Cardiac septum (tissue), 1 donor: ENCODE measurements at regions not wholly inside any gene's neighbourhood (a gene's known extent, or its start where the extent isn't known, plus 50 kb on each side); places are given as distances from the start of the nearest gene placed in this dataset.

Source experiments
- DNase-seq: peaks from one replicate; pipeline ENCODE4 v3.0.0-alpha.2; 2020; ENCODE audit warnings: low spot score
- intact Hi-C: fragments of 100-400 bp; cut with DNase I; formaldehyde crosslinking; loops from one replicate; pipeline ENCODE4 v1.14.0; 2022
- donor health status: DM: no; HTN: no; CAD: no.

DNA sequence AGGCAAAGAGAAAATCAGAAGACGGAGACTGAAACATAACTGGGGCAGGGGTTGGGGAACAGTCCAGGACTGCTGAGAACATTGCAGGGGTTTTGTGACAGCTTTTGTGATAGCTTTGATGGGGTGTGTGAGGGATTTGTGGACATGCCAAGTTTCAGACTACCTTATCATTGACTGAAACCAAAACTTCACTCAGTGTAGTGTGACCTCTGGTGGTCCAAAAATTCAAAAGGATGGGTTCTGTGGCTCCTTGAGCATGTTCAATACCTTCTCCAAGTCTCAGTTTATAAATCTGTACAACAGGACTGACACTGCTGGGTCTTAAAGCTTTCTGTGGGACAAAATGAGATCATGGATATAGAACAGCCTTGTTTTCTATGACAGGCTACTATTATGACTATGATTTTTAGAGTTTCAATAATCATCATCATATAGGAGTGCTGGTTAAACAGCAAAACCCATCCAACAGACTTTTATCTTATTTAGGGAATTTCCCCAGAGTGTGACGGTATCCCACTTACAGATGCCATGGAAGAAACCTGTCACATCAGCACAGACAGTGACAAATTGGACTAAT is 259.2 kb upstream of the SLC14A2 start:
- DNase-seq, result no peak
- intact Hi-C loops, result no loop called here

DNA sequence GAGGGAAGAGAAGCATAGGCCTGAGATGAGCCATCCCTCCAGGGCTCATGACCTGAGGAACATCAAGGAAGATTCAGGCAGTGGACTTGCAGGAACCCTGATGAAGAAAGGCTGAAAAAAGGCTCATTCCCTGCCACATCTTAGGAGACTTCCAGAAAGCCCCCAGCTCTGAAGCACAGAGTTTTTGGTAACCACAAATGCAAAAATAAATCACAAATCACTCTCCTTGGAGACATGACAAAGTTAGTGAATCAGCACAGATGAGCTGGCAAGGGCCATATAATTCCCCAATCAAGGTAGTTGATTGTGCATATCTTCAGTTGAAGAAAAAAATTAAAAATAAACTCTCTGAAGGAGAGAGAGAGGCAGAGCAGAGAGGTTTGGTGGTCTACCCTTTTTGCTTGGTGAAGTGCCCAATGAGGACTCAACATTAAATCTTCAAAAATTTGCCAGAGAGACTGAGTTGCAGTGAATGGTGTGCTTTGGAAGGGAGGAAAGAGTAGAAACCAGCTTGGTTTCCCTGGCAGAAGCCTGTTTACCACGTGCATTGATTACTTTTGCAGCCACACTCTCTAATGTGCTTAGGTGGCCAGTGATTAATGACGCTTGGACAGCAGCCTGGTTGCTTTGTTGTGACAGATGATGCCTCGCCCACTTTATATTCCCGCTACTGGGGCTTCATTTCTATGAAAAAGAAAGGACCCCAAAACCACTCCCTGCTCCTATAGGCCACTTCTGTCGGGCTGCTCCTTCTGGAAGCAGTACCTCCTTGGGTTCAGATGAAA is 257.4 kb upstream of the SLC14A2 start:
- no peak for DNase-seq
- intact Hi-C loops, result no loop called here

DNA sequence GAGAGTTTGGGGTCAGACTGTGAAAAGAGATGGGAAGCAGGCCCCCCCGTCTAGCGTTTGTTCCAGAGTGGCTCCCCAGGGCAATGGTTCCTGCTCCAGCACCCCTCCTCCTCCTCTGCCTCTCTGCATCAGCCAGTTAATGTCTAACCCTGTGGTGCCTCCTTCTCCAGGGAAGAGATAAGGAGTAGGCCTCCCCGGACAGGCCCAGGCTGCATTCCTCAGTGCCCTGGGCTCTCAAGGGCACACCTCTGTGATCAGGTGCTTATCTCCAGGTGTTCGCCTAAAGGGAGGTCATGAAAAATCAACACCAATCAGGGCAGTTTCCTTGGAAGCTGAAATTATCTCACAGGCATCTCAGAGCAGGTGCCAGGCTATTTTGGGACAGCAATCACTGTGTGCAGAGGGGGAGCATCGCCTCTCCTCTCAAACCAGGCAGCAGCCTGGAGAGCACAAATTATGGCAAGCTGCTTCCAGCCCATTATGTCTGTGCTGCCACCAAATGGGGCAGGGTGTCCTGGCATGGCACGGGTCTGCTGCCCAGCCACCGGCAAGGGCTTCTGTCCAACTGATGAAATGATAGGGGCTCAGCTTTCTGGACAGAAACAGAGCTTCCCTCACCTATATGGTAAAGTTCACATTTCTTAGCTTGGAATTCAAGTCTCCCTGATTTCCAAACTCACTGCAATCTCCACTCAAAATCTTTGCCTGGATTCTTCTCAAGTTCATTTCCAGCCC is 255.8 kb upstream of the SLC14A2 start:
- no peak for DNase-seq

DNA sequence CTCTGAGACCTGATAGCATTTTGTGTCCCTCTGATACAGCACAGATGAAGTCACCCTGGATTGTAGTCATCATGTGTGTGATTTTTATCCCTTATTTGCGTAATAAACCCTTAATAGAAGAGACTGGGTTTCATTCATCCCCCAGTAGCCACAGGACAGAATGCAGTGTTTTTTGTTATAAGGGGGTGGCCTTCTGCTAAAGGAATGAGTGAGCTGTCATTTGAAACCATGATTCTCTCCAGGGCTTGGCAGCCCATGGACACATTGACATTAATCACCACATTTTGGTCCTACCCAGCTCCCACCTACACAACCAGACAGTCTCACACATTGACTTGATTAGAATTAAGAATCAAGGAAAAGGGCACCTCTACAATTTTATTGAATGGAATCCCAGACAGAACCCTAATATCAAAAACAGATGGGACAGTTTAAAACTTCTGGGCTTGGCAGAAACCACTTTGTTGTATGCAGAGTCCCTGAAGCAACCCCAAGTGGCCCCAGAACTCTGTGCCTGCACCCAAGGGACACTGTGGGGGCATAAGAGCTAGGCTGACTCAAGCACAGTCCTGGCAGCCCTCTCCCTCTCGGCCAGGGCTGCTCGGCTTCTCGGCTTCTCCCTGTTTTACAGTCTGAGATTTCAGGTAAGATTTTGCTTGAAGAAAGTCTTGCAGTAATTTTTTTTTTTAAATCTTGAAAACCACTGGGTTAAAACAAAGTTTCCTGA is 254.0 kb upstream of the SLC14A2 start:
- no peak for DNase-seq
- intact Hi-C loops, result no loop called here

More for the DNA sequence above, 255.8 kb upstream of the SLC14A2 start:
- intact Hi-C loops, result no loop called here

DNA sequence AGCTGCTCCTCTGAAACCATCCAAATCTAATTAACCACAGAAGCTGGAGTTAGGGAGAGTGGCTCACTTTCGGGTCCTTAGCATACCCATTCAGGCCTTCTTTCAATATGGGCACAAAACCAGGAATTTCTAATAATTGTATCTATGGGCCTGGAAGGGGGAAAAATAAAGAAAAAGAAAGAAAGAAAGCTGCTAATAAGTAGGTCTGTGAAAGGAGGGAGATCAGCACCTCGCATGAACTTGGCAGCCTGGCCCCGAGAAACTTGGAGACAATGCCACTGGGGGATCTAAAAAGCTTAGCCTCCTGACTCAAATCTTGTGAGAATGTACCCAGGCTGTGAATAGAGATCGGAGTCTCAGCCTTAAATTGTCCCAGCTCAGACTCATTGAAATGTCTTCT is 252.1 kb upstream of the SLC14A2 start:
- intact Hi-C loops, result no loop called here
- no peak for DNase-seq

DNA sequence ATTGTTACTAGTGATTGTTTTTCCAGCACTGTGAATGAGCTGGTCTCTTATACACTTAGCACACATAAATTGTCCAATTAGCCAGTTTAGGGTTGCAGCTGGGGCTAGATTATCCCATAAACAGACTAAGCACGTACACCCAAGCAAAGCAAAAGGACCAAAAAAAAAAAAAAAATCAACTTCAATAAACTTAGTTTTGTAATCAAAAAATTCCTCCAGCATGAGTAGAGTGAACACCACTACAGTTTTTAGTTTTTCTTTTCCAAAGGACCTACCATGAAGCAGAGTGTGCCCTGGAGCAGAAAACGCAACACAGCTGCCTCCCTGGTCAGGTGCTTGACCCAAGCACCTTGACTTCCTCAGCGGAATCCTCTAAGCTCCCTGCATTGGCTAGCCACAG is 249.4 kb upstream of the SLC14A2 start:
- intact Hi-C loops, result no loop called here

DNA sequence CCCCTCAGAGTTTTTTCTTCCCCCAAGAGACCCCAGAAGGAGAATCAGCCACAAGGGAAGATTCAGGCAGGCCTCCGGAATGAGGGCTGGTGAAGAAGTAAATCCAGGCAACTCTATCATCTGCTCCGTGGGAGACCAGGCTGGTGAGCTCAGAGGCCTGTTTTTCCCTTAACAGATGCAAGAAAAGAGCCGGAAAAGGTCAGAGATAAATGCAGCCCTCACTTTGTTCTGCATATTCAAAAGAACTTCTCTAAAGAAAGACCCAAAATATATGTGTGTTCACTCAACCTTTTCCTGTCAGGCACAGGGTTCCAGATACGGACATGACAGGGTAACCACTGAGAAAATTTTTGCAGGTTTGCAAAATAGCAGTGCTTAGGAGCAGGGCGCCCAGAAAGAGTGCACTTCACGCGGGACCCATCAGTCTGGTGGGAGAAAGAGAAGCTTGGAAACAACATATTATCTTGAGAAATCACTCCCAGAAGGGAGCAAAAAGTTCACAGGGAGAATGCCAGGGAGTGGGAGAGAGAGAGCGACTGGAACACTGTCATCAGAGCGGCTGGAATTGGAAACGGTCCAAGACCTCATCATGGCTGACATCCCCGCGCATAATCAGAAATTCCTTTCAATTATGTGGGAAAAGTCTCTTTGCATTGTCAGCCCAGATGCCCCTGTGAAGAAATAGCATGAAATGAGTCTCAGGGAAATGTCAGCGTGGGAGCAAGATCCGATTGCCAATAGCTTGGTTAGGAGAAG is 244.8 kb upstream of the SLC14A2 start:
- intact Hi-C loops, result no loop called here
- no peak for DNase-seq

More for the DNA sequence above, 249.4 kb upstream of the SLC14A2 start:
- DNase-seq, result no peak

DNA sequence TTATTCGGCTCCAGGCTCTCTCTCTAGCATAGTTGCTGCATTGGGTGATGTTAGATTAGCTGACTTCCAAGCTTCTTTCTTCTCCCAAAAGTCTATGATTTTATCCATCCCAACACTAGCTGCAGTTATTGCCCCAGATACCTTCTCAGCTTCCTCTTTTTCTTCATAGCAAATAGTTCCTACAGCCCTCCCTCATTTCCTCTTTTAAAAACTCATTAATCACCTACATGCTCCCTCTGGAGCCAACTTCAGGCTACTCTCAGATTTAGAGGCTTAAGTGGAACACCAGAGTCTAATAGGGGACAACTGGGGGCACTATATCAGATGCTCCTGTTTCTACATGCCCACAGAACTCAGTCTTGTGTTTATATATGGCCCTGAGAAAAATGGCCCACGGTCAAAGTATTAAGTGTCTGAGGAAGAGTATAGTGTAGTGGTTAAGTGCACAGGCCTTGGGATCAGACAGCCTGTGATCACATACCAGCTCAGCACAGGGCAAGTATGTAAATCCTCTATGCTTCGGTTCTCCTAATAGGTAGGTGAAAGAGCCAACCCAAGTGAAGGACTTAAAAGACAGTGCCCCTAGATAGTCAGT is 241.9 kb upstream of the SLC14A2 start:
- no peak for DNase-seq
- intact Hi-C loops, result no loop called here

DNA sequence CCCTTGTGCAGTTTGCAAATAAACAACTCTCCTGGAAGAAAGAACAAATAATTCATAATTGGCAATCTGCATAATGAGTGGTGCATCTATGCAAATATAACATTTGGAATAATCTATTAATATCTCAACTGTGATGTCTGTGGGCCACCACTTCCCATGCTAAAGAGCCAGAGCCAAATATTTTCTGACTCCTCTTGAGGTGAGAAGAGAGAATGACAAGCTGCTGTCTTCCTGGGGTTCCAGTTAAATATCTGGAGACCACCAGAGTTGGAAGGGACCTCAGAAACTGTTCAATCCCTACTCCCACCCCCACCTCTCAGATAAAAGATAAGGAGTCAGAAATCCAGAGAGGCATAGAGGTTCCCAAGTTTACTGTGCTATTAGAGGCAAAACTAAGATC is 241.0 kb upstream of the SLC14A2 start:
- no peak for DNase-seq
- intact Hi-C loops, result no loop called here

DNA sequence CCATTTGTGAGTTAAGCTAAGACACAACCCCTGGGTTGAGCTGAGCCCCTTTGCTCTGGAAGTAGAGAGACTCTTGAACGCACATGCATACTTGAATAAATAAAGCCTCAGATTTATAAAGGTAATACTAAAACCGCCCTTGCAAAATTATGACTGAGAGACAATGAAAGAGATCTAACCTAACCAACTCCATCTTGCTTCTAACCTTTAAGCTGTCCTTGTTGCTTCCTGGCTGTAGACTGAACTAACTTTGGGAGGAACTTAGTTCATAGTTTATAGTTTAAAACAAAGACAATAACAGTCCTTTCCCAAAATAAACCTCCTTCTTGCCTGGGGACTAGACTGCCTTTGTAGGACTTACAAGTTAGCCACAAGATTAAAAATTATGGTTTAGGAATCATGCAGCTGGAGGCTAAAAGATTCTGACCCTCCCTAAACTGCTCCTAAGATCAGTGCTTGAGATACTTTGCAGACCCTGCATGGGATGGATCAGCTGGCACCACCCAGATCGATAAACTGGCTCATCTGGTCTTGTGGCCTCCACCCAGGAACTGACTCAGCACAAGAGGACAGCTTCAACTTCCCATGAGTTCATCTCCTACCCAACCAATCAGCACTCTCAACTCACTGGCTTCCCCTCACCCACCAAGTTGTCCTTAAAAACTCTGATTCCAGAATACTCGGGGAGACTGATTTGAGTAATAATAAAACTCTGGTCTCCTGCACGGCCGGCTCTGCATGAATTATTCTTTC is 240.2 kb upstream of the SLC14A2 start:
- intact Hi-C loops, result no loop called here

DNA sequence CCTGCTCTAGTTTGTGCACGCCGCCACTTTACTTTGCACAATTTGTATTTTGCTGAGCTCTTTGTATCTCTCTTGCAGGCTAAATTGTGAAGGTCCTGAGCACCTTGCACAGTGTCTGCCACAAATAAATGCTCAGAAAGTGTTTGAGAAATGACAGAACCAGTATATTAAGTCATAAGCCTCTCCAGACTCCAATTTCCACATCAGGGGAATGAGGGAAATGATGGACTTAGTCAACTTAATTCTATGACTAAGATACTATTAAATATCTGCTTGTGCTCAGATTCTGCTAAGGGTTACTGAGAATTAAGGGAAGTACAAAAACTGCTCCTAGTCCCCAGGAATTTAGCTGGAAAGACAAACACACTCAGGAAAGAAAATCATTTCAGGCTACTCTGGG is 239.1 kb upstream of the SLC14A2 start:
- no peak for DNase-seq
- intact Hi-C loops, result no loop called here

More for the DNA sequence above, 240.2 kb upstream of the SLC14A2 start:
- no peak for DNase-seq

DNA sequence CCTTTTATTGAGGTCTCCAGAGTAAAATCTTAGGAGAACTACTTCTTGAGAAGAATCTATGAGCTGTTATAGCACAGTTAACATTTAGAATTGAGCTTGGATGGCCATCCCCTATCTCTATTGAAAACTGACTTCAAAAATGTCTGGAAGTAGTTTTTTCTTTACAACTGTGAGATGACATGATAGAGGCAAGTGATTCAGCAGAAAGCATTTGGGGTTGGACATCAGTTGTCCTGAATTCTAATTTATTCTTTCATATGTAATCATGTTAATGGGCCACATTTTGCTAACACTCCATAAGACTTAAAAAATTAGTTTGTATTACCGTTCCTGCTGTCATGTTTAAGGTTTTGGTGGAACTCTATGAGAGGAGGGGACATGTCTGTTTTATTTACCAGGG is 237.0 kb upstream of the SLC14A2 start:
- intact Hi-C loops, result no loop called here

DNA sequence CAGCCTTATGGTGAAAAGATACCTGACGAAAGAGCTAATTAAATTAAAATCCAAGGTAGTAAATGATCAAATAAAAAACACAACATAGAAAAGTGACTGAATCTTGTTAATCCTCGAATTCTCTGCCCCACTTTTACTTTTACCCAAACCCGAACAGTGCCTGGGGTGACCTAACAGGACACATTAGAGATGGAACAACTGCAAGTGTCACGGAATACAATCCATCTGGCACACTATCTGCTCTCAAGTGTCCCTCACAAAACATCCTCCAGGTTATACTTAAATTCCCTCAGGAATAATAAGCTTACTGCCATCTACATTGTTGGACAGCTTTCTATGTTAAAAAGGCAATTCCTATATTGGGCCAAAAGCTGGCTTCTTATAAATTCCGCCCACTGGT is 236.3 kb upstream of the SLC14A2 start:
- intact Hi-C loops, result no loop called here
- DNase-seq, result no peak

More for the DNA sequence above, 237.0 kb upstream of the SLC14A2 start:
- DNase-seq, result no peak

DNA sequence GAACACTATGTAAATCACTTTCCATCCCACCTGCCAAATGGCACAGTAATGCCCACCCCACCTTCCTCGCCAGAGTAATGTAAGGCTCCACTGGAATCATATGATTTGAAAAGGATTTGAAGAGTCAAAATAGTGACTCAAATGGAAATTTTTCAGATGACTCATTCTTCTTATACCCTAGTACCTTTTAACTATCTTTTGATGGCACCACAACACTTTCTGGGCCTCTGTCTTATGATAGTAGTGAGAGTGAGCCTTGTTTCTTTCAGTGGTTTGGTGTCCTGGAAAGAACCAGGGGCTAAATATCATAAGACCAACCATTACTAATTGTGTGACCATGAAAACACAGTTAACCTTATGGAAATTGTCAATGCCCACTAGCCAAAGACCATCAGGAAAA is 235.4 kb upstream of the SLC14A2 start:
- intact Hi-C loops, result loop anchor here (10.0 kb wide), 4 partner anchors 705 to 1755 kb away; no protein-coding TSS in a partner anchor
- no peak for DNase-seq

DNA sequence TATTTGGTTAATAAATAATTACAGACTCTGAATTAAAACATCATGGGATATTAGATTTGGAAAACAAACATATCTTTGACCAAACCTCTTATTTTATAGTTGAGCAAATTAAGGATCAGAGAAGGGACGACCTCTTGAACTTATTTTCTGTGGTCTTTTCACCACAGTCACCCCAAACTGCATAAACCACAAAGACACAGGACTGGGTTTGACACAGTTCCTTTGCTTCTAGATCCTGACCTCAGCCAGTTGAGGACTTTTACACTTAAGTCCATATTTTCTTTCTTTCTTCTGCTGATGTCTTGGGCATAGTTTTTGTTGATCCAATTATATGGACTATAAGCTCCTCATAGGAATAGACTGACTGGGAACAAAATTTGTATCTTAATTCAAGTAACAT is 234.0 kb upstream of the SLC14A2 start:
- intact Hi-C loops, result loop anchor here (10.0 kb wide), 4 partner anchors 706 to 1756 kb away; no protein-coding TSS in a partner anchor

DNA sequence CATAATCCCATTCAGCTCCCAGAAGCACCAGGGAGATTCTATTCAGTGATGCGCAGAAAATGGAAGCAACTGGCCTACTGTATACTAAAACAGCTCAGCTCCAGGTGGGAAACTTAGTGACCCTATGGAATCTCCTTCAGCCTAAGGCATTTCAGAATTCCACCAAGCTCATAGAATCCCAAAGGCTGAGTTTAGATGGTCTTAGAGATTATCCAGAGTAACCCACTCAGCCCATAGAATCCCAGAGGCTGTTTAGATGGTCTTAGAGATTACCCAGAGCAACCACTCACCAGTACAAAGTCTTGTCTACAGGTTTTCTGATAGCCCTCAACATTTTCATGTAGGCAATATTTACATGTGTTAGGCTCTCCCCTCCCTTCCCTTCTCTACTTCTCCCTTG is 232.0 kb upstream of the SLC14A2 start:
- DNase-seq, result no peak
- intact Hi-C loops, result loop anchor here (10.0 kb wide), 4 partner anchors 708 to 1758 kb away; no protein-coding TSS in a partner anchor

More for the DNA sequence above, 234.0 kb upstream of the SLC14A2 start:
- DNase-seq, result no peak

DNA sequence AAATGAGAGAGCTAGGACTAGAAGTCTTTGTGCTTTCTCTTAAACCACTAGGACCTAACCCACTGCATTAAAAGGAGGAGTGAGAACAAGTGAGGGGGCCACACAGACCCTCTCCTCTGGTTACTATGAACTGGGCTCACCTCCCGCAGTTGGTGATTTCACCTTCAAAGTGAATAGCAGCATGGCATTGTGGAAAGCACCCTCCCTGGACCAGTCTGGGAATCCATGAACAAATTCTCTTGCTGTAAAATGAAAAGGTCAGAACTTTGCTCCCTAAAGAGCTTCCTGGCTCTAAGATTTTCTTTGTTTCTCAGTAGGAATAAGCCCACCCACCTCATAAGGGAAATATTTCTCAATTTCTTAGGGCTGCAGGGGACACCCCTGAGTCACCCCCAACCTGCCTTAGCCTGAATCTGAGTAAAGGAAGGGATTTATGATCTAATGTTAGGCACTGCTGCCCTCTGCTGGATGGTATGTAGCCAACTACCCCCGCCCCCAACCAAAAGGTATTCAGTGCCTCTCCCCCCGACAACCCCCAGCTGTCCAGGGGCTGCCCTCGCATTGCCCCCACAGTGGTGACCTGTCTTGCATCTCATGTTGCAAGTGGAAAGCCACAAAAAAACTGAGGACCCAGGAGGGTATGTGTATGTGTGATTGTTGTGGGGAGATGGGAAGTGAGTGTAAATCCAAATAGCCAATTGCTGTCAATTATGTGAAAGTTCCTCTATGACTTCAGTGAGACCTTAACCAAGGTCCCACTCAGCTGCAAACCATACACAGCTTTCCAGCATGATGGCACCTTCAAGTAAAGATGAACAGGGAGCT is 230.9 kb upstream of the SLC14A2 start:
- DNase-seq, result no peak
- intact Hi-C loops, result loop anchor here (10.0 kb wide), 4 partner anchors 710 to 1760 kb away; no protein-coding TSS in a partner anchor
